ENCODE measurements at regions not wholly inside any gene's neighbourhood (a gene's known extent, or its start where the extent isn't known, plus 50 kb on each side); places are given as distances from the start of the nearest gene placed in this dataset.

DNA sequence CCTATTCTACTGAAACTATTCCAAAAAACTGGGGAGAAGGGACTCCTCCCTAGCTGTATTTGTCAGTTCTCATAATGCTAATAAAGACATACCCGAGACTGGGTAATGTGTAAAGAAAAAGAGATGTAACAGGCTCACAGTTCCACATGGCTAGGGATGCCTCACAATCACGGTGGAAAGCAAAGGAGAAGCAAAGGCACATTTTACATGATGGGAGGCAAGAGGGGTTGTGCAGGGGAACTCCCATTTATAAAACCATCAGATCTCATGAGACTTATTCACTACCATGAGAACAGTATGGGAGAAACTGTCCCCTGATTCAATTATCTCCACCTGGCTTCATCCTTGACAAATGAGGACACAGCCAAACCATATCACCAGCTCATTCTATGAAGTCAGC, 111.2 kb upstream of the RIPOR2 start:
- TF ChIP-seq, protein P1, sequence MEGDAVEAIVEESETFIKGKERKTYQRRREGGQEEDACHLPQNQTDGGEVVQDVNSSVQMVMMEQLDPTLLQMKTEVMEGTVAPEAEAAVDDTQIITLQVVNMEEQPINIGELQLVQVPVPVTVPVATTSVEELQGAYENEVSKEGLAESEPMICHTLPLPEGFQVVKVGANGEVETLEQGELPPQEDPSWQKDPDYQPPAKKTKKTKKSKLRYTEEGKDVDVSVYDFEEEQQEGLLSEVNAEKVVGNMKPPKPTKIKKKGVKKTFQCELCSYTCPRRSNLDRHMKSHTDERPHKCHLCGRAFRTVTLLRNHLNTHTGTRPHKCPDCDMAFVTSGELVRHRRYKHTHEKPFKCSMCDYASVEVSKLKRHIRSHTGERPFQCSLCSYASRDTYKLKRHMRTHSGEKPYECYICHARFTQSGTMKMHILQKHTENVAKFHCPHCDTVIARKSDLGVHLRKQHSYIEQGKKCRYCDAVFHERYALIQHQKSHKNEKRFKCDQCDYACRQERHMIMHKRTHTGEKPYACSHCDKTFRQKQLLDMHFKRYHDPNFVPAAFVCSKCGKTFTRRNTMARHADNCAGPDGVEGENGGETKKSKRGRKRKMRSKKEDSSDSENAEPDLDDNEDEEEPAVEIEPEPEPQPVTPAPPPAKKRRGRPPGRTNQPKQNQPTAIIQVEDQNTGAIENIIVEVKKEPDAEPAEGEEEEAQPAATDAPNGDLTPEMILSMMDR (IDR thresholded peaks at IDR 0.05), result no peak
- no peak for TF ChIP-seq EZH2 (IDR thresholded peaks at IDR 0.05; ENCODE audit: borderline replicate concordance, insufficient read depth, low read depth, low read length, poor library complexity, severe bottlenecking)
